T-helper 1 cell treated with Interleukin-12 subunit alpha and Interleukin-12 subunit beta and Interleukin-4 antibody, amounts not matched to agents 30 μg/mL and 1 μg/mL, for 36 hours (primary cell): ENCODE measurements at regions not wholly inside any gene's neighbourhood (a gene's known extent, or its start where the extent isn't known, plus 50 kb on each side); places are given as distances from the start of the nearest gene placed in this dataset.

Experiments
- H3K27ac Mint-ChIP-seq: one replicate; pipeline ENCODE4 v1.8.0; 2021; ENCODE audit warnings: mild to moderate bottlenecking, mixed read lengths
- H3K27me3 Mint-ChIP-seq: one replicate; pipeline ENCODE4 v1.8.0; 2021; ENCODE audit warnings: low read depth, mixed read lengths
- H3K36me3 Mint-ChIP-seq: one replicate; pipeline ENCODE4 v1.8.0; 2021; ENCODE audit warnings: low read depth, mixed read lengths
- H3K4me1 Mint-ChIP-seq: one replicate; pipeline ENCODE4 v1.8.0; 2021; ENCODE audit warnings: low read depth, mixed read lengths
- H3K4me3 Mint-ChIP-seq: one replicate; pipeline ENCODE4 v1.8.0; 2021; ENCODE audit warnings: mild to moderate bottlenecking, moderate library complexity, mixed read lengths
- H3K9me3 Mint-ChIP-seq: one replicate; pipeline ENCODE4 v1.8.0; 2021; ENCODE audit warnings: mixed read lengths

- Mint-ChIP-seq H3K27ac (no peak overlapping the region), H3K4me1 (no peaks in the 10 kb centered on the region), H3K27me3 (no peaks in the 10 kb centered on the region), H3K4me3 (no peak overlapping the region), H3K36me3 (no peaks in the 10 kb centered on the region), H3K9me3 (peaks cover 48% of the 10 kb centered on the region)
Observed at GRCh38 chr7:68674826-68675225, 923.4 kb upstream of the AUTS2 start.

- no peak overlapping the region for H3K4me3 Mint-ChIP-seq
- H3K4me1 Mint-ChIP-seq: no peaks in the 10 kb centered on the region
Observed at GRCh38 chr7:68676813-68677535, 921.3 kb upstream of the AUTS2 start.

GRCh38 chr7:68678196-68678595 is 920.1 kb upstream of the AUTS2 start:
- H3K9me3 Mint-ChIP-seq: peaks cover 46% of the 10 kb centered on the region
- H3K4me1 Mint-ChIP-seq: no peaks in the 10 kb centered on the region

More at GRCh38 chr7:68676813-68677535, 921.3 kb upstream of the AUTS2 start:
- H3K27ac Mint-ChIP-seq: no peak overlapping the region
- H3K36me3 Mint-ChIP-seq: no peaks in the 10 kb centered on the region
- H3K9me3 Mint-ChIP-seq: peaks cover 52% of the 10 kb centered on the region
- H3K27me3 Mint-ChIP-seq: no peaks in the 10 kb centered on the region

GRCh38 chr7:68679459-68680234 is 918.6 kb upstream of the AUTS2 start:
- no peak overlapping the region for H3K4me3 Mint-ChIP-seq
- peaks cover 41% of the 10 kb centered on the region for H3K9me3 Mint-ChIP-seq
- no peaks in the 10 kb centered on the region for H3K27me3 Mint-ChIP-seq
- H3K4me1 Mint-ChIP-seq: no peaks in the 10 kb centered on the region
- H3K27ac Mint-ChIP-seq: no peak overlapping the region
- no peaks in the 10 kb centered on the region for H3K36me3 Mint-ChIP-seq

More at GRCh38 chr7:68678196-68678595, 920.1 kb upstream of the AUTS2 start:
- Mint-ChIP-seq H3K36me3 (no peaks in the 10 kb centered on the region), H3K27me3 (no peaks in the 10 kb centered on the region), H3K4me3 (no peak overlapping the region), H3K27ac (no peak overlapping the region)

- Mint-ChIP-seq H3K27me3 (no peaks in the 10 kb centered on the region), H3K36me3 (no peaks in the 10 kb centered on the region), H3K4me1 (no peaks in the 10 kb centered on the region), H3K27ac (no peak overlapping the region), H3K4me3 (no peak overlapping the region), H3K9me3 (peaks cover 43% of the 10 kb centered on the region)
Observed at GRCh38 chr7:68680235-68680872, 917.9 kb upstream of the AUTS2 start.

- no peak overlapping the region for H3K27ac Mint-ChIP-seq
- no peaks in the 10 kb centered on the region for H3K36me3 Mint-ChIP-seq
- H3K4me3 Mint-ChIP-seq: no peak overlapping the region
- H3K4me1 Mint-ChIP-seq: no peaks in the 10 kb centered on the region
- H3K9me3 Mint-ChIP-seq: peaks cover 30% of the 10 kb centered on the region
- H3K27me3 Mint-ChIP-seq: no peaks in the 10 kb centered on the region
Observed at GRCh38 chr7:68682910-68683309, 915.4 kb upstream of the AUTS2 start.

- no peaks in the 10 kb centered on the region for H3K36me3 Mint-ChIP-seq
- no peaks in the 10 kb centered on the region for H3K27me3 Mint-ChIP-seq
- no peak overlapping the region for H3K27ac Mint-ChIP-seq
- H3K9me3 Mint-ChIP-seq: peaks cover 33% of the 10 kb centered on the region
- no peak overlapping the region for H3K4me3 Mint-ChIP-seq
- H3K4me1 Mint-ChIP-seq: no peaks in the 10 kb centered on the region
Observed at GRCh38 chr7:68684246-68684839, 913.9 kb upstream of the AUTS2 start.

GRCh38 chr7:68684996-68685395 is 913.3 kb upstream of the AUTS2 start:
- H3K4me3 Mint-ChIP-seq: no peak overlapping the region
- H3K27ac Mint-ChIP-seq: no peak overlapping the region
- no peaks in the 10 kb centered on the region for H3K27me3 Mint-ChIP-seq
- no peaks in the 10 kb centered on the region for H3K36me3 Mint-ChIP-seq
- H3K4me1 Mint-ChIP-seq: no peaks in the 10 kb centered on the region
- peaks cover 30% of the 10 kb centered on the region for H3K9me3 Mint-ChIP-seq

- H3K9me3 Mint-ChIP-seq: peaks cover 49% of the 10 kb centered on the region
- H3K36me3 Mint-ChIP-seq: no peaks in the 10 kb centered on the region
- H3K27ac Mint-ChIP-seq: no peak overlapping the region
- H3K4me1 Mint-ChIP-seq: no peaks in the 10 kb centered on the region
- no peaks in the 10 kb centered on the region for H3K27me3 Mint-ChIP-seq
- no peak overlapping the region for H3K4me3 Mint-ChIP-seq
Observed at GRCh38 chr7:68688416-68689086, 909.7 kb upstream of the AUTS2 start.

GRCh38 chr7:68689087-68689433 is 909.2 kb upstream of the AUTS2 start:
- Mint-ChIP-seq H3K27me3 (no peaks in the 10 kb centered on the region), H3K36me3 (no peaks in the 10 kb centered on the region), H3K4me1 (no peaks in the 10 kb centered on the region), H3K27ac (no peak overlapping the region), H3K4me3 (no peak overlapping the region), H3K9me3 (peaks cover 49% of the 10 kb centered on the region)

GRCh38 chr7:68691261-68692216 is 906.7 kb upstream of the AUTS2 start:
- no peak overlapping the region for H3K4me3 Mint-ChIP-seq
- H3K4me1 Mint-ChIP-seq: no peaks in the 10 kb centered on the region
- no peaks in the 10 kb centered on the region for H3K36me3 Mint-ChIP-seq
- no peaks in the 10 kb centered on the region for H3K27me3 Mint-ChIP-seq
- peaks cover 64% of the 10 kb centered on the region for H3K9me3 Mint-ChIP-seq
- no peak overlapping the region for H3K27ac Mint-ChIP-seq

- no peak overlapping the region for H3K27ac Mint-ChIP-seq
- peaks cover 70% of the 10 kb centered on the region for H3K9me3 Mint-ChIP-seq
- no peaks in the 10 kb centered on the region for H3K36me3 Mint-ChIP-seq
- no peaks in the 10 kb centered on the region for H3K4me1 Mint-ChIP-seq
- no peak overlapping the region for H3K4me3 Mint-ChIP-seq
- H3K27me3 Mint-ChIP-seq: no peaks in the 10 kb centered on the region
Observed at GRCh38 chr7:68692511-68692910, 905.8 kb upstream of the AUTS2 start.

- no peaks in the 10 kb centered on the region for H3K27me3 Mint-ChIP-seq
- no peaks in the 10 kb centered on the region for H3K36me3 Mint-ChIP-seq
- H3K9me3 Mint-ChIP-seq: peaks cover 68% of the 10 kb centered on the region
- H3K27ac Mint-ChIP-seq: no peak overlapping the region
- no peak overlapping the region for H3K4me3 Mint-ChIP-seq
- no peaks in the 10 kb centered on the region for H3K4me1 Mint-ChIP-seq
Observed at GRCh38 chr7:68694656-68695055, 903.6 kb upstream of the AUTS2 start.
